ENCODE measurements at regions not wholly inside any gene's neighbourhood (a gene's known extent, or its start where the extent isn't known, plus 50 kb on each side); places are given as distances from the start of the nearest gene placed in this dataset.

DNA sequence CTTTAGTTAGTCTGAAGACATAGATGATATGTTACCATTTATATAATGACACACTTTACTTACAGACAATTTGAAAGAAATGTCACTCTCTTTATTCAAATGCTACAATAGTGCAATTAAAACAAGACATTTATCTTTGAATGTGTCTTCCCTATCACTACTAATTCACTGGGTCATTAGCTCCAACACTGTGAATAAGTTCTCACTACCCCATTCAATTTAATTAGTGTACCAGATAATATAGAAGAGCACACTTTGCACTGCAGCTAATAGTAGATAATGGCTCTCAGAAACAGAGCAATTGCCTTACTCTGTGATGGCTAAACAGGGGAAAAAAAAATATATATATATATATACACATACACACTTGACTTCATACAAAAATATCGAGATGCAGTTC, 497.0 kb downstream of the DTWD2 start:
- no peak for TF ChIP-seq BHLHE40 (IDR thresholded peaks at IDR 0.05; ENCODE audit: borderline replicate concordance)
- no peak for TF ChIP-seq TARDBP (IDR thresholded peaks at IDR 0.05)

All from HEK293T (cell line).